IMR-90 (cell line): ENCODE measurements at regions not wholly inside any gene's neighbourhood (a gene's known extent, or its start where the extent isn't known, plus 50 kb on each side); places are given as distances from the start of the nearest gene placed in this dataset.
"Not testable (repeated sequence)": the region's sequence is repeated elsewhere in the genome, so short reads cannot be mapped to it uniquely, and the experiment has no call there.

Source experiments
- ATAC-seq: fragments of 200-7000 bp; cut with Tn5 transposase; 2 replicates; pipeline ENCODE4 v1.9.1; 2020; ENCODE audit warnings: low read depth, mild to moderate bottlenecking, moderate library complexity
- BruUV-seq: library from RNA; stranded (reverse); fragments of 400-500 nt; replicated peaks from 2 replicates; lab custom pipeline; 2021; lab: Mats Ljungman, UMichigan
- CTCF ChIA-PET: fragments of 300-600 bp; formaldehyde crosslinking; extraction: SDS; loops from one replicate; lab custom pipeline; 2021; ENCODE audit warnings: antibody characterized with exemption; lab: Yijun Ruan, JAX
- POLR2A ChIA-PET: fragments of 300-600 bp; sonication (Branson Sonifier 250); formaldehyde crosslinking; loops from one replicate; lab custom pipeline; 2022; ENCODE audit warnings: antibody characterized with exemption; ENCODE audit not compliant: unreplicated experiment; lab: Charles Lee
- DNase-seq: peaks from one replicate; pipeline ENCODE4 v3.0.0; 2013
- H2AFZ ChIP-seq: replicated peaks from 2 replicates; pipeline ENCODE3; 2013; ENCODE audit warnings: low read length, mild to moderate bottlenecking; ENCODE audit not compliant: poor library complexity
- H2AK5ac ChIP-seq: 2 replicates; pipeline ENCODE4 v1.6.1; 2013; ENCODE audit warnings: low read depth, low read length, inconsistent platforms
- H2AK9ac ChIP-seq: replicated peaks from 2 replicates; pipeline ENCODE3; 2013; ENCODE audit warnings: mild to moderate bottlenecking, low read depth, low read length, moderate library complexity; ENCODE audit not compliant: poor library complexity
- H2BK120ac ChIP-seq: 2 replicates; pipeline ENCODE4 v1.6.1; 2013; ENCODE audit warnings: low read depth, low read length, inconsistent platforms
- H2BK15ac ChIP-seq: 3 replicates; pipeline ENCODE4 v1.6.1; 2013; ENCODE audit warnings: low read depth, low read length, inconsistent platforms
- H2BK20ac ChIP-seq: 2 replicates; pipeline ENCODE4 v1.6.1; 2013; ENCODE audit warnings: low read depth, mild to moderate bottlenecking, inconsistent platforms, low read length, moderate library complexity
- H2BK5ac ChIP-seq: 2 replicates; pipeline ENCODE4 v1.6.1; 2013; ENCODE audit warnings: mild to moderate bottlenecking, low read depth, low read length, inconsistent platforms; ENCODE audit not compliant: poor library complexity, severe bottlenecking
- H3K14ac ChIP-seq: replicated peaks from 2 replicates; pipeline ENCODE4 v1.6.1; 2013; ENCODE audit warnings: low read depth, low read length, inconsistent platforms
- H3K18ac ChIP-seq: 2 replicates; pipeline ENCODE4 v1.6.1; 2013; ENCODE audit warnings: low read depth, low read length, control low read depth
- H3K23ac ChIP-seq: 2 replicates; pipeline ENCODE4 v1.6.1; 2013; ENCODE audit warnings: low read depth, low read length, inconsistent platforms
- H3K27ac ChIP-seq: 2 replicates; pipeline ENCODE4 v1.5.1; 2013; ENCODE audit warnings: mild to moderate bottlenecking, control low read depth, low read length; ENCODE audit not compliant: insufficient read depth
- H3K27me3 ChIP-seq: 2 replicates; pipeline ENCODE4 v1.6.1; 2013; ENCODE audit warnings: low read length; ENCODE audit not compliant: control insufficient read depth, insufficient read depth
- H3K36me3 ChIP-seq: 2 replicates; pipeline ENCODE4 v1.6.1; 2013; ENCODE audit warnings: low read length, mixed read lengths; ENCODE audit not compliant: control insufficient read depth, insufficient read depth
- H3K4ac ChIP-seq: 2 replicates; pipeline ENCODE4 v1.6.1; 2013; ENCODE audit warnings: low read depth, low read length, inconsistent platforms
- H3K4me1 ChIP-seq: 2 replicates; pipeline ENCODE4 v1.6.1; 2013; ENCODE audit warnings: low read length, mixed read lengths; ENCODE audit not compliant: control insufficient read depth, insufficient read depth
- H3K4me2 ChIP-seq: 2 replicates; pipeline ENCODE4 v1.6.1; 2013; ENCODE audit warnings: low read depth, mild to moderate bottlenecking, control low read depth, low read length, moderate library complexity
- H3K4me3 ChIP-seq: 2 replicates; pipeline ENCODE4 v1.5.1; 2013; ENCODE audit warnings: low read depth, mild to moderate bottlenecking, control low read depth, low read length, moderate library complexity; ENCODE audit not compliant: insufficient read depth
- H3K56ac ChIP-seq: 2 replicates; pipeline ENCODE4 v1.6.1; 2013; ENCODE audit warnings: low read length, inconsistent platforms; ENCODE audit not compliant: insufficient read depth; ENCODE audit errors: extremely low read depth
- H3K79me1 ChIP-seq, 2 experiments: 2 replicates each; pipeline ENCODE4 v1.6.1; 2013; ENCODE audit warnings: low read length in 2 of 2, inconsistent platforms in 1 of 2, low read depth in 1 of 2
- H3K9ac ChIP-seq: 2 replicates; pipeline ENCODE4 v1.6.1; 2013; ENCODE audit warnings: low read depth, low read length, control low read depth
- H3K9me1 ChIP-seq: 2 replicates; pipeline ENCODE4 v1.6.1; 2013; ENCODE audit warnings: low read length, inconsistent platforms; ENCODE audit not compliant: insufficient read depth
- H3K9me3 ChIP-seq: 2 replicates; pipeline ENCODE4 v1.6.1; 2013; ENCODE audit warnings: low read length; ENCODE audit not compliant: control insufficient read depth, insufficient read depth
- H4K20me1 ChIP-seq: 2 replicates; pipeline ENCODE4 v1.6.1; 2013; ENCODE audit warnings: low read length, inconsistent platforms; ENCODE audit not compliant: insufficient read depth
- H4K5ac ChIP-seq: 2 replicates; pipeline ENCODE4 v1.6.1; 2013; ENCODE audit warnings: mild to moderate bottlenecking, low read depth, low read length, control low read depth
- H4K8ac ChIP-seq, 2 experiments: 2 replicates each; pipeline ENCODE4 v1.6.1; 2013; ENCODE audit warnings: low read depth in 2 of 2, low read length in 2 of 2, control low read depth in 1 of 2, inconsistent platforms in 1 of 2
- H4K91ac ChIP-seq: 2 replicates; pipeline ENCODE4 v1.6.1; 2013; ENCODE audit warnings: low read depth, low read length, inconsistent platforms; ENCODE audit not compliant: insufficient read depth
- RFX5 ChIP-seq: IDR thresholded peaks from 2 replicates; pipeline ENCODE4 v1.8.0; 2012; ENCODE audit warnings: low read depth, mild to moderate bottlenecking, low read length, moderate library complexity
- SMC3 ChIP-seq: fragments of 150-350 bp; IDR thresholded peaks from 2 replicates; pipeline ENCODE4 v1.6.1; 2016; ENCODE audit warnings: low read depth, mild to moderate bottlenecking, antibody characterized with exemption, low read length, moderate library complexity
- USF2 ChIP-seq: fragments of 150-350 bp; IDR thresholded peaks from 2 replicates; pipeline ENCODE4 v1.6.1; 2017; ENCODE audit warnings: mild to moderate bottlenecking, antibody characterized with exemption, low read length, low read depth
- WGBS, 2 experiments: methylation state at CpG; one replicate each; pipeline versions ENCODE4 v1.1.5 to v1.1.7; 2013; ENCODE audit warnings: missing lambda C conversion rate in 2 of 2; ENCODE audit not compliant: insufficient read length in 1 of 2; ENCODE audit errors: extremely low coverage in 2 of 2; 5-methylcytosine and 5-hydroxymethylcytosine counted together
- dilution Hi-C: fragments of 300-500 bp; cut with HindIII; formaldehyde crosslinking; loops from one replicate; pipeline ENCODE4 v1.14.3; 2018; ENCODE audit warnings: low sequenced_read_pairs; ENCODE audit not compliant: unreplicated experiment
- in situ Hi-C: fragments of 300-500 bp; cut with MboI; formaldehyde crosslinking; loops from 3 replicates; pipeline ENCODE4 v1.14.3; 2019; ENCODE audit warnings: low sequenced_read_pairs, inconsistent platforms, mixed read lengths
- intact Hi-C: fragments of 100-400 bp; cut with micrococcal nuclease; formaldehyde crosslinking; loops from 2 replicates; pipeline ENCODE4 v1.10.0; 2022

GRCh38 chr5:176144508-176144907 is 93.7 kb upstream of the SIMC1 start:
- no peak overlapping the region for H3K23ac ChIP-seq
- no peaks in the 10 kb centered on the region; the same call in 1 of the 2 replicates for H3K4me1 ChIP-seq
- H3K4ac ChIP-seq, result no peak overlapping the region
- no peaks in the 10 kb centered on the region for H4K20me1 ChIP-seq
- ATAC-seq, result no peak
- in situ Hi-C loops (no loop called here), dilution Hi-C loops (no loop called here), intact Hi-C loops (no loop called here)
- POLR2A ChIA-PET, result no interaction called here
- H3K36me3 ChIP-seq, result no peaks in the 10 kb centered on the region
- no peak for TF ChIP-seq SMC3
- TF ChIP-seq USF2, result no peak
- no peak for TF ChIP-seq RFX5
- BruUV-seq, result no TSS peak
- no peak overlapping the region for H4K5ac ChIP-seq
- no peak overlapping the region for H3K27ac ChIP-seq
- H2AK5ac ChIP-seq, result no peak overlapping the region
- H3K18ac ChIP-seq, result no peak overlapping the region
- H2BK15ac ChIP-seq, result no peak overlapping the region
- H3K9me1 ChIP-seq, result no peaks in the 10 kb centered on the region
- no peaks in the 10 kb centered on the region for H3K79me1 ChIP-seq
- H3K27me3 ChIP-seq, result peaks cover 10% of the 10 kb centered on the region
- H3K14ac ChIP-seq, result no peak overlapping the region
- no peak overlapping the region for H2AK9ac ChIP-seq
- CTCF ChIA-PET, result interaction anchor here (0.7 kb wide), 1 partner anchor 247 kb away, joined by 3 read pairs; no protein-coding TSS in a partner anchor
- H3K9me3 ChIP-seq, result peaks cover 3% of the 10 kb centered on the region; the same call in 1 of the 2 replicates
- H3K4me2 ChIP-seq, result no peak overlapping the region
- no peak overlapping the region for H2BK120ac ChIP-seq
- no peak overlapping the region for H2BK5ac ChIP-seq
- no peak overlapping the region for H2BK20ac ChIP-seq
- DNase-seq, result no peak
- H4K91ac ChIP-seq, result no peak overlapping the region
- 75% methylated on average over 2 of the region's 2 CpGs; no CpG with 5 or more reads in 1 of the 2 experiments for WGBS, 2 experiments
- no peak overlapping the region for H2AFZ ChIP-seq
- no peak overlapping the region for H3K56ac ChIP-seq
- H3K4me3 ChIP-seq, result no peak overlapping the region
- no peak overlapping the region for H3K9ac ChIP-seq
- no peak overlapping the region for H4K8ac ChIP-seq

GRCh38 chr5:176149948-176150347 is 88.3 kb upstream of the SIMC1 start:
- H3K9me3 ChIP-seq, ATAC-seq, H4K8ac ChIP-seq, H4K91ac ChIP-seq, in situ Hi-C loops, POLR2A ChIA-PET, H4K20me1 ChIP-seq, DNase-seq, H3K4ac ChIP-seq, H4K5ac ChIP-seq, H2BK5ac ChIP-seq, H3K27ac ChIP-seq, H3K9me1 ChIP-seq, H3K4me2 ChIP-seq, CTCF ChIA-PET, H3K56ac ChIP-seq, H3K4me3 ChIP-seq, H3K36me3 ChIP-seq, BruUV-seq, H2AFZ ChIP-seq, H2BK20ac ChIP-seq, H2BK120ac ChIP-seq, H3K14ac ChIP-seq, H3K9ac ChIP-seq, H3K23ac ChIP-seq, H2BK15ac ChIP-seq, dilution Hi-C loops, H2AK5ac ChIP-seq, H3K79me1 ChIP-seq, H3K18ac ChIP-seq, H2AK9ac ChIP-seq: not testable (repeated sequence)
- peaks cover 10% of the 10 kb centered on the region for H3K27me3 ChIP-seq
- H3K4me1 ChIP-seq, result peaks cover 16% of the 10 kb centered on the region
- no CpG with 5 or more reads among the region's 3 CpGs for WGBS, 2 experiments
- intact Hi-C loops, result loop anchor here (5.0 kb wide), 1 partner anchor 212 kb away; the partner anchor contains the start of gene KIAA1191
